H1 (cell line): ENCODE measurements at regions not wholly inside any gene's neighbourhood (a gene's known extent, or its start where the extent isn't known, plus 50 kb on each side); places are given as distances from the start of the nearest gene placed in this dataset.

Experiments
- CTCF ChIA-PET: fragments of 300-600 bp; sonication (Branson Sonifier 250); formaldehyde crosslinking; loops from one replicate; lab custom pipeline; 2021; ENCODE audit not compliant: partially characterized antibody; lab: Charles Lee
- POLR2A ChIA-PET: fragments of 300-600 bp; sonication (Branson Sonifier 250); formaldehyde crosslinking; loops from one replicate; lab custom pipeline; 2021; ENCODE audit warnings: inconsistent platforms; ENCODE audit not compliant: partially characterized antibody; lab: Charles Lee
- DNase-seq, 2 experiments: peaks; one replicate each; pipeline versions ENCODE4 v3.0.0 to v3.0.0-alpha.2; 2010 to 2022; ENCODE audit warnings: low spot score in 2 of 2, low read depth in 1 of 2, mixed read lengths in 1 of 2
- FAIRE-seq: peaks from 2 replicates; lab custom pipeline; 2011; peaks lifted over from hg19 to GRCh38; lab: Jason Lieb, UNC
- H2AFZ ChIP-seq: 2 replicates; pipeline ENCODE4 v1.8.1; 2012; ENCODE audit warnings: low read length, inconsistent platforms
- H2AK5ac ChIP-seq: 2 replicates; pipeline ENCODE4 v1.6.1; 2013; ENCODE audit warnings: low read depth, low read length
- H2BK120ac ChIP-seq: replicated peaks from 2 replicates; pipeline ENCODE3; 2013; ENCODE audit warnings: low read depth, low read length, inconsistent platforms
- H2BK12ac ChIP-seq: 2 replicates; pipeline ENCODE4 v1.6.1; 2013; ENCODE audit warnings: low read depth, low read length
- H2BK15ac ChIP-seq: 2 replicates; pipeline ENCODE4 v1.6.1; 2013; ENCODE audit warnings: low read length
- H2BK20ac ChIP-seq: 2 replicates; pipeline ENCODE4 v1.6.1; 2013; ENCODE audit warnings: low read length
- H2BK5ac ChIP-seq: 2 replicates; pipeline ENCODE4 v1.6.1; 2013; ENCODE audit warnings: low read depth, low read length
- H3K14ac ChIP-seq: 2 replicates; pipeline ENCODE4 v1.6.1; 2013; ENCODE audit warnings: inconsistent platforms; ENCODE audit not compliant: insufficient read length
- H3K18ac ChIP-seq: 2 replicates; pipeline ENCODE4 v1.6.1; 2013; ENCODE audit warnings: low read length; ENCODE audit errors: extremely low read depth
- H3K23ac ChIP-seq: 2 replicates; pipeline ENCODE4 v1.6.1; 2013; ENCODE audit warnings: inconsistent platforms; ENCODE audit not compliant: insufficient read length
- H3K23me2 ChIP-seq: 2 replicates; pipeline ENCODE4 v1.6.1; 2013; ENCODE audit warnings: low read depth, low read length
- H3K27ac ChIP-seq: 2 replicates; pipeline ENCODE4 v1.6.1; 2011; ENCODE audit warnings: low read depth, low read length, inconsistent platforms
- H3K27me3 ChIP-seq, 4 experiments: replicated peaks in 1 of 4; 1 replicate in 1 of 4; 2 replicates in 3 of 4; pipeline versions ENCODE4 v1.6.1 to v1.8.1; 2011 to 2013; ENCODE audit warnings: low read length in 3 of 4, mild to moderate bottlenecking in 3 of 4, inconsistent platforms in 2 of 4, mixed read lengths in 2 of 4, moderate library complexity in 1 of 4; ENCODE audit not compliant: control insufficient read depth in 3 of 4, insufficient read depth in 3 of 4; ENCODE audit errors: extremely low read depth in 1 of 4
- H3K36me3 ChIP-seq, 4 experiments: 2 replicates each; pipeline versions ENCODE4 v1.6.1 to v1.8.1; 2011 to 2013; ENCODE audit warnings: mild to moderate bottlenecking in 4 of 4, low read length in 3 of 4, moderate library complexity in 2 of 4, control low read depth in 1 of 4, inconsistent platforms in 1 of 4; ENCODE audit not compliant: insufficient read depth in 4 of 4, control insufficient read depth in 2 of 4
- H3K4ac ChIP-seq: replicated peaks from 2 replicates; pipeline ENCODE3; 2013; ENCODE audit warnings: low read length, low read depth, mixed read lengths, inconsistent platforms; ENCODE audit not compliant: insufficient read length
- H3K4me1 ChIP-seq, 4 experiments: replicated peaks in 1 of 4; 1 replicate in 1 of 4; 2 replicates in 3 of 4; pipeline versions ENCODE4 v1.6.1 to v1.8.1; 2011 to 2013; ENCODE audit warnings: low read length in 3 of 4, inconsistent platforms in 2 of 4, mixed read lengths in 1 of 4; ENCODE audit not compliant: insufficient read depth in 4 of 4, control insufficient read depth in 3 of 4
- H3K4me2 ChIP-seq, 2 experiments: 2 replicates each; pipeline versions ENCODE4 v1.6.1 to v1.8.1; 2011 to 2013; ENCODE audit warnings: low read depth in 2 of 2, low read length in 2 of 2, control low read depth in 1 of 2, inconsistent platforms in 1 of 2, mild to moderate bottlenecking in 1 of 2; ENCODE audit not compliant: insufficient read depth in 1 of 2
- H3K4me3 ChIP-seq, 4 experiments: fragments of 200-600, 300-600 bp in 1 of 4; sonication (generic), shearing (Covaris generic), sonication (Bioruptor Twin) in 1 of 4; 2 replicates each; pipeline versions ENCODE4 v1.5.1 to v1.8.1; 2011 to 2016; ENCODE audit warnings: low read length in 4 of 4, low read depth in 3 of 4, control low read depth in 2 of 4, inconsistent platforms in 2 of 4, mild to moderate bottlenecking in 2 of 4, mixed read lengths in 1 of 4, moderate library complexity in 1 of 4; ENCODE audit not compliant: insufficient read depth in 2 of 4; ENCODE audit errors: extremely low read depth in 1 of 4
- H3K56ac ChIP-seq: replicated peaks from 2 replicates; pipeline ENCODE3; 2013; ENCODE audit warnings: low read depth, mild to moderate bottlenecking, mixed read lengths, low read length, inconsistent platforms; ENCODE audit not compliant: insufficient read length
- H3K79me1 ChIP-seq: 2 replicates; pipeline ENCODE4 v1.6.1; 2013; ENCODE audit warnings: low read depth, low read length, control low read depth
- H3K79me2 ChIP-seq, 2 experiments: 2 replicates each; pipeline versions ENCODE4 v1.6.1 to v1.8.1; 2012 to 2013; ENCODE audit warnings: low read length in 2 of 2, mild to moderate bottlenecking in 2 of 2, inconsistent platforms in 1 of 2; ENCODE audit not compliant: insufficient read depth in 2 of 2, control insufficient read depth in 1 of 2
- H3K9ac ChIP-seq, 4 experiments: replicated peaks in 1 of 4; 1 replicate in 1 of 4; 2 replicates in 3 of 4; pipeline versions ENCODE4 v1.6.1 to v1.8.1; 2011 to 2013; ENCODE audit warnings: low read depth in 3 of 4, low read length in 3 of 4, control low read depth in 2 of 4, mild to moderate bottlenecking in 2 of 4, moderate library complexity in 2 of 4, inconsistent platforms in 1 of 4; ENCODE audit errors: extremely low read depth in 1 of 4
- H3K9me3 ChIP-seq, 2 experiments: 2 replicates each; pipeline versions ENCODE4 v1.6.1 to v1.8.1; 2012 to 2013; ENCODE audit warnings: mild to moderate bottlenecking in 2 of 2, moderate library complexity in 2 of 2, control low read depth in 1 of 2, inconsistent platforms in 1 of 2, low read depth in 1 of 2, low read length in 1 of 2, mixed read lengths in 1 of 2; ENCODE audit not compliant: insufficient read depth in 2 of 2
- H4K20me1 ChIP-seq, 2 experiments: replicated peaks in 1 of 2; 2 replicates each; pipeline versions ENCODE3 to v1.8.1; 2011 to 2013; ENCODE audit warnings: inconsistent platforms in 2 of 2, low read length in 2 of 2, mild to moderate bottlenecking in 1 of 2; ENCODE audit not compliant: insufficient read depth in 2 of 2, control insufficient read depth in 1 of 2
- H4K5ac ChIP-seq: 2 replicates; pipeline ENCODE4 v1.6.1; 2013; ENCODE audit warnings: low read length, low read depth, mixed read lengths, inconsistent platforms; ENCODE audit not compliant: insufficient read length
- H4K8ac ChIP-seq: 2 replicates; pipeline ENCODE4 v1.8.0; 2013; ENCODE audit warnings: mild to moderate bottlenecking, moderate library complexity, low read length, inconsistent platforms; ENCODE audit not compliant: insufficient read depth; ENCODE audit errors: extremely low read depth
- H4K91ac ChIP-seq: replicated peaks from 2 replicates; pipeline ENCODE3; 2013; ENCODE audit warnings: low read length, mixed read lengths, inconsistent platforms; ENCODE audit not compliant: insufficient read length
- BCL11A ChIP-seq, 2 experiments: IDR thresholded peaks; one replicate each; pipeline ENCODE4 v1.6.1; 2011; ENCODE audit warnings: low read depth in 2 of 2, low read length in 2 of 2, mild to moderate bottlenecking in 2 of 2
- EGR1 ChIP-seq: IDR thresholded peaks from 2 replicates; pipeline ENCODE4 v1.6.1; 2011; ENCODE audit warnings: low read depth, low read length, borderline replicate concordance
- GABPA ChIP-seq: IDR thresholded peaks from 2 replicates; pipeline ENCODE4 v1.6.1; 2011; ENCODE audit warnings: mild to moderate bottlenecking, low read length, moderate library complexity, borderline replicate concordance; ENCODE audit not compliant: insufficient read depth
- GTF2F1 ChIP-seq: IDR thresholded peaks from 2 replicates; pipeline ENCODE4 v1.6.1; 2012; ENCODE audit warnings: low read depth, low read length, improper control_type of control experiment, borderline replicate concordance
- HDAC2 ChIP-seq, 2 experiments: fragments of 300-600 bp in 1 of 2; sonication (generic) in 1 of 2; IDR thresholded peaks; 2 replicates each; pipeline ENCODE4 v1.6.1; 2011 to 2012; ENCODE audit warnings: low read depth in 2 of 2, low read length in 2 of 2, mild to moderate bottlenecking in 2 of 2, moderate library complexity in 2 of 2, borderline replicate concordance in 1 of 2, inconsistent platforms in 1 of 2
- NANOG ChIP-seq: IDR thresholded peaks from 2 replicates; pipeline ENCODE4 v1.6.1; 2011; ENCODE audit warnings: low read length, low read depth, mild to moderate bottlenecking, inconsistent platforms; ENCODE audit not compliant: insufficient read depth, poor library complexity, severe bottlenecking
- POLR2A ChIP-seq, 2 experiments: IDR thresholded peaks; 1 replicate in 1 of 2; 2 replicates in 1 of 2; pipeline ENCODE4 v1.6.1; 2011; ENCODE audit warnings: low read depth in 2 of 2, low read length in 2 of 2, mild to moderate bottlenecking in 2 of 2; ENCODE audit errors: control extremely low read depth in 1 of 2
- POU5F1 ChIP-seq: IDR thresholded peaks from 2 replicates; pipeline ENCODE4 v1.6.1; 2011; ENCODE audit warnings: low read depth, mild to moderate bottlenecking, low read length, moderate library complexity
- RNF2 ChIP-seq: fragments of 200-900, 300-1000 bp; sonication (generic); IDR thresholded peaks from 2 replicates; pipeline ENCODE4 v1.7.1; 2016; ENCODE audit warnings: borderline replicate concordance, low read depth, mild to moderate bottlenecking, antibody characterized with exemption, low read length; ENCODE audit not compliant: poor library complexity, severe bottlenecking; ENCODE audit errors: missing control alignments
- SIN3A ChIP-seq, 2 experiments: IDR thresholded peaks in 1 of 2; conservative IDR thresholded peaks in 1 of 2; 2 replicates each; pipeline ENCODE4 v1.6.1; 2011 to 2012; ENCODE audit warnings: low read length in 2 of 2, improper control_type of control experiment in 1 of 2, low read depth in 1 of 2, mild to moderate bottlenecking in 1 of 2
- SP1 ChIP-seq: IDR thresholded peaks from 2 replicates; pipeline ENCODE4 v1.6.1; 2011; ENCODE audit warnings: low read depth, low read length
- SP4 ChIP-seq: IDR thresholded peaks from 2 replicates; pipeline ENCODE4 v1.6.1; 2012; ENCODE audit warnings: low read length, inconsistent platforms
- WGBS, 2 experiments: shearing (Covaris generic) in 1 of 2; methylation state at CpG; one replicate each; pipeline versions ENCODE4 v1.1.6 to v1.1.7; 2013 to 2015; ENCODE audit warnings: low lambda C conversion rate in 2 of 2, mixed read lengths in 2 of 2, inconsistent platforms in 1 of 2, low coverage in 1 of 2, missing lambda C conversion rate in 1 of 2; ENCODE audit not compliant: insufficient replicate concordance in 2 of 2, insufficient coverage in 1 of 2, insufficient read length in 1 of 2; ENCODE audit errors: extremely low coverage in 1 of 2, missing lambda C conversion rate in 1 of 2; 5-methylcytosine and 5-hydroxymethylcytosine counted together

- H3K4me2 ChIP-seq, result no peak overlapping the region
- H2BK20ac ChIP-seq, result no peak overlapping the region
- no peak overlapping the region for H3K18ac ChIP-seq
- no peaks in the 10 kb centered on the region for H3K79me2 ChIP-seq
- no peak overlapping the region for H4K5ac ChIP-seq
- no peak overlapping the region; the same call in 1 of the 2 replicates for H2BK5ac ChIP-seq
- H3K56ac ChIP-seq, result no peak overlapping the region
- H2AK5ac ChIP-seq, result no peak overlapping the region
- no peak overlapping the region for H3K4me3 ChIP-seq
- H4K20me1 ChIP-seq, result no peaks in the 10 kb centered on the region
- H4K91ac ChIP-seq, result no peak overlapping the region
- H3K79me1 ChIP-seq, result no peaks in the 10 kb centered on the region
- H4K8ac ChIP-seq, result no peak overlapping the region
- H3K23me2 ChIP-seq, result no peaks in the 10 kb centered on the region
- no peak overlapping the region for H2BK120ac ChIP-seq
- 61% methylated on average over 2 of the region's 2 CpGs; no CpG with 5 or more reads in 1 of the 2 experiments for WGBS, 2 experiments
- H3K14ac ChIP-seq, result no peak overlapping the region
- no peaks in the 10 kb centered on the region for H3K9me3 ChIP-seq
- no peaks in the 10 kb centered on the region for H3K27me3 ChIP-seq
- ChIA-PET POLR2A (no interaction called here), CTCF (interaction anchor here (0.9 to 2.0 kb wide), 7 partner anchors 23 to 349 kb away, joined by 3 to 6 read pairs (median 3); partner anchors contain the start of gene LSG1)
- no peaks in the 10 kb centered on the region for H3K4me1 ChIP-seq
- H3K36me3 ChIP-seq, result no peaks in the 10 kb centered on the region
- no peak overlapping the region for H3K27ac ChIP-seq
- no peak overlapping the region for H3K4ac ChIP-seq
- no peak overlapping the region for H3K23ac ChIP-seq
- no peak overlapping the region for H2BK12ac ChIP-seq
- DNase-seq, result no peak
- H3K9ac ChIP-seq, result no peak overlapping the region
- H2BK15ac ChIP-seq, result no peak overlapping the region
- no peak overlapping the region for H2AFZ ChIP-seq
- no peak for FAIRE-seq
- TF ChIP-seq HDAC2 (IDR thresholded peaks at IDR 0.05; ENCODE audit: borderline replicate concordance in 1 of 2, low read depth in 2 of 2, low read length in 2 of 2) (no peak), SIN3A (conservative IDR thresholded peaks at IDR 0.05 in 1 of 2, IDR thresholded peaks at IDR 0.05 in 1 of 2; ENCODE audit: low read depth in 1 of 2, low read length in 2 of 2) (no peak), SP4 (no peak), EGR1 (no peak), SP1 (no peak), GABPA (no peak), POU5F1 (no peak), BCL11A (IDR thresholded peaks at IDR 0.05; ENCODE audit: low read depth in 2 of 2, low read length in 2 of 2) (no peak), POLR2A (IDR thresholded peaks at IDR 0.05; ENCODE audit: control extremely low read depth in 1 of 2, low read depth in 2 of 2, low read length in 2 of 2) (no peak), GTF2F1 (no peak), RNF2 (no peak), NANOG (no peak)
Measured at GRCh38 chr3:194757647-194758061, 72.0 kb downstream of the FAM43A start.
